Thyroid gland (tissue), 4 donors: ENCODE measurements at regions not wholly inside any gene's neighbourhood (a gene's known extent, or its start where the extent isn't known, plus 50 kb on each side); places are given as distances from the start of the nearest gene placed in this dataset.

Source experiments
- CTCF ChIP-seq, 6 experiments: fragments of 200-600 bp in 3 of 6; fragments of 450-650 bp in 3 of 6; sonication (generic) in 3 of 6; IDR thresholded peaks; one replicate each; pipeline ENCODE4 v1.5.1; 2016 to 2019; ENCODE audit warnings: antibody characterized with exemption in 6 of 6, mild to moderate bottlenecking in 2 of 6, inconsistent platforms in 1 of 6, moderate library complexity in 1 of 6
- POLR2A ChIP-seq, 2 donors: fragments of 450-650 bp; IDR thresholded peaks; one replicate each; pipeline ENCODE4 v1.6.1; 2017; ENCODE audit warnings: antibody characterized with exemption in 2 of 2, mild to moderate bottlenecking in 2 of 2, moderate library complexity in 1 of 2

- TF ChIP-seq CTCF (IDR thresholded peaks at IDR 0.05) (no peak), POLR2A (IDR thresholded peaks at IDR 0.05) (no peak)
Observed at GRCh38 chr14:59116984-59117415, 71.5 kb upstream of the DAAM1 start.
